MM.1S (cell line): ENCODE measurements at regions not wholly inside any gene's neighbourhood (a gene's known extent, or its start where the extent isn't known, plus 50 kb on each side); places are given as distances from the start of the nearest gene placed in this dataset.

Source experiments
- CTCF ChIP-seq: fragments of 300-600 bp; sonication (generic); IDR thresholded peaks from 2 replicates; pipeline ENCODE4 v1.5.1; 2016; ENCODE audit warnings: antibody characterized with exemption, low read length, mixed read lengths
- EZH2 ChIP-seq: fragments of 300-600 bp; sonication (generic); optimal IDR thresholded peaks from 2 replicates; pipeline ENCODE3; 2017; ENCODE audit warnings: low read depth, mild to moderate bottlenecking, antibody characterized with exemption, low read length, mixed read lengths

- no peak for TF ChIP-seq EZH2
- TF ChIP-seq CTCF: no peak
Measured at GRCh38 chr1:57536749-57537423, 113.0 kb upstream of the DAB1 start.
